ENCODE measurements at regions not wholly inside any gene's neighbourhood (a gene's known extent, or its start where the extent isn't known, plus 50 kb on each side); places are given as distances from the start of the nearest gene placed in this dataset.

DNA sequence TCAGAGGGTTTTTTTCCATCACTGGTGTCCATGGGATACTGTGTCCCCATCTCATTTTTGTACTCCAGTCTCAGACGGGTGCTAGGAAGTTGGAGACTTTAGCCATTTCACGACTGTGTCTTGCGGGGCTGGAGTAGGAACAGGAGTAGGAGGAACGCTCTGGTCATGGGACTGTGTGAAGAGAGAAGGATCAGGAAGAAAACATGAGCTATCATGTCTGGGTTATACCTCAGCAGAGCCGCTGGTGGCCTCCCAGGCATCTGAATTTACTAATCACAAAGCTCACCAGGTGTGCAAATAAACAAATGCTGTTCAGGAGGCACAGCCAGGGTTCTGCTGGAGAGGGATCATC lies 225.4 kb downstream of the SEC14L1 start:
- DNase-seq: no peak

DNA sequence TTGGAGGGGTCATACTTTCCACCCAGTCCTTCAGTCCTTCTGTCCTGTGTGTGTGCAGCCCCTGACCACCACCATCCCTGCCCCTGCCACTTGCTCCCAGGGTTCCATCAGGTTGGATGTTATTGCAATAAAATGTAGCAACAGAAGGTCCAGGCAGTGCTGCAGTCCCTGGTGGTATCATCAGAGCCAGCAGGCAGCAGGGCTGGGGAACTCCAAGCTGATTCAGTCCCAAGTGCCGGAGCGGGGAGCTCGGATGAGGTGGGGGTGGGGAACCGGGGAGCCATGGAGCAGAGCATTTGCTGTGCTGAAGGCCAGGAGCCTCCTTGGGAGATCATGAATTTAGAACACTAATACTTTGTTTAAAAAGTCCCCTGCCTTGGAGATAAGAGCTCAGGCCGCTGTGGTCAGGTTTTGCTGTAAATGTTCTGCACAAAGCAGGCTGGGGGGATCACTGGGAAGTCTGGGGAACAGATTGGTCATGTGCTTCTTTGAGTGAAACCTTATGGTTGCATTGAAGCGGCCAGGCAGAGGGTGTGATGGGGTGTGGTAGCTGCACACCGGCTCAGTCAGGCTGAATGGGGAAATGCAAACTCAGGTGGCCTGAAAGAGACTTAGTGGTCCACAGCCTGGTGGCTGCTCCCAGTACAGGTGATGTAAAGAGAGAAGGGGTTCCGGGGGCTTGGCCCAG lies 225.9 kb downstream of the SEC14L1 start:
- no peak for DNase-seq

DNA sequence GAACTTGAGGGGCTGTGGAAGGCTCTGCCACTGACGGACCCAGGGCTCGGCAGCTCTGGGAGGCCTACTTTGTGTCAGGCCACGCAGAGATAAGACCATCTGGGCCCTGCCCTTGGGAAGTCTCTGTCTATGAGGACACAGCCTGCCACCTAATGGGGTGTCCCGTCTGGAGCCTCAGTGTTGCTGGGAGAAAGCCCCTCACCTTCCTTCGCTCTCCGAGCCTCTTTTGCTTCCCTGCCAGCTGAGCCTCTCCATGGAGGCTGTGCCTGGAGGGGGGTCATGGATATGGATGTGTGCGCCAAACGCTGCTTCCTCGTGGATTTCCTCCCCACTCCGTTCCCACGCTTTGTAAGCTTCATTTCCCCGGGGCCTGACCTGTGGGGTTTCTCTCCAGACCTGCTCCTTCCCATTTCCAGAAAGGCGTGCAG lies 228.8 kb downstream of the SEC14L1 start:
- no peak for DNase-seq

DNA sequence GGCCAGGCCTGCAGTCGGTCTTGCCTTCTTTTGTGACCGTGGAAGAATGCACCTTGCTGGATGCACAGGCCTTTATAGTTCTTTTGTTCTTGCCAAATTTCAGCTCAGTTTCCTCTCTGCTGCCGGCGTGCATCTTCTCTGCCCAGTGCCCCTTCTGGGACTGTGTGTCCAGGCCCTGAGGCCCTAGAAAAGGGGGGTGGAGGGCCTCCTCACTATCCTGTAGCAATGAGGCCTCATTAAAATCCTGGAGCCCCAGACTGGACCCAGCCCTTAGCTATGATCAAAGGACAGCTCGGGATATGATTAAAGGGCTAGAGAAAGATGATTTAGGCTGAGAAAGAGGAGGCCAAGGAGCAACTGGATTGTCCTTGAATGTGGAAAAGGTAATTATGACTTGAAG lies 229.8 kb downstream of the SEC14L1 start:
- DNase-seq: no peak

DNA sequence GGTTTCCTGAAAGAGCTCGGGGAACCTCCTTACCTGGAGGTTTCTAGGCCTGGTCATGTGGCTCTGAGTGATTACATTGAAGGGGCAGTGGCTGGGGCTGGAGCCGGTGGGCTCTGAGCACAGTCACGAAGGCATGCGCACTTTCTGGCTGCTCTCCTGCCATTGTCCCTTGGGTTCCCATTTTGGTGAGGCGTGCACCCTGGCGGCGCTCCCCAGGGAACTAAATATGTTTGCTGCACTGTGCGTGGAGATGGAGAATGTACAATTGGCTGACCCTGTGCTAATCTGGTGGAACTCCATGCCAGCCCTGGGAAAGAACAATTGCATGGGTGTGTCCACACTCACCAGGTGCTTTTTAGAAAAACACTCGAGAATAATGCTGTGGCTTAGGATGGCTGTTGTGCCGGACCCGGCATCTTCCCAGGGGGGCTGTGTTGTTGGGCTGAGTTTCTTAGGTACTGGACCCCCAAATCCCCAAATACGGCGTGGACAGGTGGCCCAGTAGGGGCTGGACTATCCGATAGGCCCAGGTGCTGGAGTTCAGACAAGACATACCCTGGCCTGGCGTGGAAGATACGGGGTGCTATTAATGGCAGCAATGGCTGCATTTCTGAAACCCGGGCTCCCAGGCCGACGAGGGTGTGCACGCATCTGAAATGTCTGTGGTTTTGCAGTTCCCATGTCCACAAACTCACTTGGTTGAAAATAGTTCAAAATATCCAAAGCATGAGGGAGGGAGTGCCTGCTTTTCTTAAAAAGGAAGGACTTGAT lies 230.5 kb downstream of the SEC14L1 start:
- DNase-seq: no peak

DNA sequence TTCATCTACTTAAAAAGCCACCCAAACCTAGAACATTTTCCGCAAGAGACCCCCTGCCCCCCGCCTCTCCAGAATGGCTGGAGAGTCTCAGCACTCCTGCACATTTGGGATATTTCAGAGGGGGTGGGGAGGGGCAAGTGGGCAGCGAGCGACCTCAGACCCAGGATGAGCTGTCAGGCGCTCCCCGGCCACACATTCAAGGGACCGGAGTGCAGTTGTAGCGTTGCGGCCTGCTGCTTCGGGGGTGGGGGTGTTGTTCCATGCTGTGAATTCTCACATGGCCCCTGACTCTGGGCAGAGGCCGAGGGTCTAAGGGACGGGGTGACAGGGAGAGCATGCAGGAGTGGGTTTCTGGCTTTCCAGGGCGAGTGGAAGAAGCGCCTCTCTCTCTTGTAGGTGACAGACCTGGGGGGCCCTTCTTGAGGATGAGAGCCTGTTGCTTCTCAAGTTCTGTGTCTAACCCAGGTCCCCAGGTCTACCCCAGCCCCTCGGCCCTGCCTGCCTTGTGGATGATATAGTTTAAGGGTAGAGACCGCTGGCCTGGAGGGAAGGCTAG lies 231.2 kb downstream of the SEC14L1 start:
- DNase-seq: no peak

DNA sequence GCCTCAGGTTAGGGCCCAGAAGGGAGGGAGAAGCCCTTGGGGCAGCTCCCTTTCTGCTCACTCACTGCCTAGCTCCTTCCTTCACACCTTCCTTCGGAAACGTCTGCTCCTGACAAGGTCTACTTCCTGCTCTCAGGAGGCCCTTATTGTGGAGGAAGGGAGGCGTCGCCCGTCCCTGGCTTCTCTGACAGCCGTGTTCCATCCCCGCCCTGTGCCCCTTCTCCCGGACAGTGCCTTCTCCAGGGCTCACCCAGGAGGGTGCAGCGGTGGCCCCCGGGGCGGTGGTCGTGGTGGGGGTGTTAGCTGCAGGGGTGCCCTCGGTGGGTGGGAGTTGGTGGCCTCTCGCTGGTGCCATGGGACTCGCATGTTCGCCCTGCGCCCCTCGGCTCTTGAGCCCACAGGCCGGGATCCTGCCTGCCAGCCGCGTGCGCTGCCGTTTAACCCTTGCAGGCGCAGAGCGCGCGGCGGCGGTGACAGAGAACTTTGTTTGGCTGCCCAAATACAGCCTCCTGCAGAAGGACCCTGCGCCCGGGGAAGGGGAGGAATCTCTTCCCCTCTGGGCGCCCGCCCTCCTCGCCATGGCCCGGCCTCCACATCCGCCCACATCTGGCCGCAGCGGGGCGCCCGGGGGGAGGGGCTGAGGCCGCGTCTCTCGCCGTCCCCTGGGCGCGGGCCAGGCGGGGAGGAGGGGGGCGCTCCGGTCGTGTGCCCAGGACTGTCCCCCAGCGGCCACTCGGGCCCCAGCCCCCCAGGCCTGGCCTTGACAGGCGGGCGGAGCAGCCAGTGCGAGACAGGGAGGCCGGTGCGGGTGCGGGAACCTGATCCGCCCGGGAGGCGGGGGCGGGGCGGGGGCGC lies 231.9 kb downstream of the SEC14L1 start:
- DNase-seq: peak; percentile 45

DNA sequence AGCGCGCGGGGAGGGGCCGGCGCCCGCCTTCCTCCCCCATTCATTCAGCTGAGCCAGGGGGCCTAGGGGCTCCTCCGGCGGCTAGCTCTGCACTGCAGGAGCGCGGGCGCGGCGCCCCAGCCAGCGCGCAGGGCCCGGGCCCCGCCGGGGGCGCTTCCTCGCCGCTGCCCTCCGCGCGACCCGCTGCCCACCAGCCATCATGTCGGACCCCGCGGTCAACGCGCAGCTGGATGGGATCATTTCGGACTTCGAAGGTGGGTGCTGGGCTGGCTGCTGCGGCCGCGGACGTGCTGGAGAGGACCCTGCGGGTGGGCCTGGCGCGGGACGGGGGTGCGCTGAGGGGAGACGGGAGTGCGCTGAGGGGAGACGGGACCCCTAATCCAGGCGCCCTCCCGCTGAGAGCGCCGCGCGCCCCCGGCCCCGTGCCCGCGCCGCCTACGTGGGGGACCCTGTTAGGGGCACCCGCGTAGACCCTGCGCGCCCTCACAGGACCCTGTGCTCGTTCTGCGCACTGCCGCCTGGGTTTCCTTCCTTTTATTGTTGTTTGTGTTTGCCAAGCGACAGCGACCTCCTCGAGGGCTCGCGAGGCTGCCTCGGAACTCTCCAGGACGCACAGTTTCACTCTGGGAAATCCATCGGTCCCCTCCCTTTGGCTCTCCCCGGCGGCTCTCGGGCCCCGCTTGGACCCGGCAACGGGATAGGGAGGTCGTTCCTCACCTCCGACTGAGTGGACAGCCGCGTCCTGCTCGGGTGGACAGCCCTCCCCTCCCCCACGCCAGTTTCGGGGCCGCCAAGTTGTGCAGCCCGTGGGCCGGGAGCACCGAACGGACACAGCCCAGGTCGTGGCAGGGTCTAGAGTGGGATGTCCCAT lies 232.8 kb downstream of the SEC14L1 start:
- no peak for DNase-seq

DNA sequence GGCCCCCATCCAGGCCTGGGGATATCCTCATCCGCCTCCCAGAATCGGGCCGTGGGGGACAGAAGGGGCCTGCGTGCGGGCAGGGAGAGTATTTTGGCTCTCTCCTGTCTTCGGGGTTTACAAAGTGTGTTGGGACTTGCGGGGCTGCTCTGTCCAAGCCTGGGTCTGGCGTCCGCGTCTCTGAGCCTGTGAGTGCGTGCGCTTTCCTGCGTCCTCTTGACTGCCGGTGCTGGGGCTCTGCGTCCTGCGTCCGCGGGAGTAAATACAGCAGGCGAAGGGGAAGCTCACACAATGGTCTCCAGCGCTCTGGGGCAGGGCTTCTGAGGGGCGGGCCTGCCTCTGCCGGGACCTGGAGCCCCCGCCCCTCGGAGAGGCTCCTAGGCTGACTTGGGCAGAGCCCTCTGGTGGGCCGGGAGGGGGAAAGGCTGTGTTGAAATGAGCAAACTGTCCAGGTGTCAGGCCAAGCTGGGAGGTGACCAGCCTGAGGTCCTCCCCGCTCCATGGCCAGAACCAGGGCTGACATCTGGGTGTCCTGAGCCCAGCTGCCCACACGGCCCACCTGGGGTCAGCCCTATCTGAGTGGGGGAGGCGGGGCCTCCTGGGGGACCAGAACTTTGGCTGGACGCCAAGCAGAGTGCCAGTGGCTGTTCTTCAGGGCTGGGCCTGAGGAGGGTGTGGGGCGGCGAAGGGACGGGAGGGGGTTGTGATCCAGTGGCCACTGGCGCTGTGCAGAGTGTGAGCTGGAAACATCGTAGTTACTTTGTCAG lies 233.6 kb downstream of the SEC14L1 start:
- DNase-seq: no peak

DNA sequence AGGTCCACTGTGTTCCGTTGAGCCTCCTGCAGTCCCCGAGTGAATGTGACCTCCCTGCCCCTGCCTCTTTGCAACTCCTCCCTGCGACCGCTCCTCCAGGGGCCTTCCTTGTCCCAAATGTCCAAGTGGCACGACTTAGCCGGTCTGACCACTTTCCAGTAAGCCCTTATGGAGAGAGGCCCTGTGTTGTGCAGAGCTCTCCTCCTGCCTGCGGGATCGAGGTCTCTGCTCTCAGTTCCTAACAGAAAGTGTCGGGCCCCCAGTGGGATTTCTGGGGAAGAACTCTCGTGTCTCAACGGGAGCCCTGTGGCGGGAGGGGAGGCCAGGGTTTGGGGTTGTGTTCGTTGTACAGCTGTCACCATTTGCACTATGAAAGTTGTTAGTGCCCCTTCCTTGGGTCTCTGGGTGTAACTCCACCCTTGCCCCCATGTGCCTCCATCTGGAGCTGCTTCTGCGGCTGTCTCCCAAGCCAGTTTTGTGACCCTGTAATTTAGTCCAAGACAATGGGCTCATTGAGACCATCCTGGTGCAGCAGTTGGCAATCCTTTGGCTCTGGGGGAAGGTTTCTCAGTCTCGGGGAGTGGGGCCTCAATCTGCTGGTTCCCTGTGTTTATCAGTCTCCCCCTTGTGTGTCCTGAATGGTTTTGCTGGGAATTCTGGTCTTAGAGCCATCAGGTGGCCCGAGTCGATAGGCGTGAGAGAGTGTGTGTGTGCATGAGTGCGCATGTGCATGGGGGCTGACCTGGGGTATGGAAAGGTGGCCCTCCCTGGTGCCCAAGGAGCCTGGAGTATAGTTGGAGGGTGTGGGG lies 234.5 kb downstream of the SEC14L1 start:
- no peak for DNase-seq

DNA sequence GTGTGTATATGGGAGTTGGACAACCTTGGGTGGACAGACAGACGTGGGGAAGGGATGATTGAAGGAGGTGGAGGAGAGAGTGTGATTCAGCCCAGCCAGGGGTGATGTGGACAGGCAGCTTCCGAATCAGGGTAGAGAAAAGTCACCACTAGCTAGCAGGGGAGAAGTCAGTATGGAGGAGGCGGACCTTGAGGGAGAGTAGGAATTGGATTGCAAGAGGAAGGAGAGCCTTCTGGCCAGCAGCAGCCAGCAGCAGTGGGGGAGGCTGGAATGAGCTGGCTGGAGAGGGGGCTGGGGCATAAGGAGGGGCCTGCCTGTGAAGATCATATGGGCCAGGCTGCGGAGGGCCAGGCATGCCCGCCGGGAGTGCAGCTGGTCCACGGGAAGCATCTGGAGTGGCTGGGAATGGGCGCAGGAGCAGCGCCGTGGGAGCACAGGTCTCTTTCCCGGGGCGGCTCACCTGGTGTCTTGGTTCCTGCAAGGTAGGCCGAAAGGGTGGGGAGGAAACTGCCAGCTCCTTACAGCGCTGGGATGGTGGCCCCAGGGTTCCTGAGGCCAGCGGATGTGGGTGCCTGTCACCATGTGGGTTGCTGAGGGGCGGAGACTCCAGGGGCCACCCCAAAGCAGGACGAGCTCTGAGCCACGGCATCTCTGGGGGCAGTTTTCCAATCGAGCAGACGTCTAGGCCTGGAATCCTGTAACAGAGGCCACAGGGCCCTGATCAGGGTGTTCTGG lies 235.3 kb downstream of the SEC14L1 start:
- peak; percentile 87 for DNase-seq

DNA sequence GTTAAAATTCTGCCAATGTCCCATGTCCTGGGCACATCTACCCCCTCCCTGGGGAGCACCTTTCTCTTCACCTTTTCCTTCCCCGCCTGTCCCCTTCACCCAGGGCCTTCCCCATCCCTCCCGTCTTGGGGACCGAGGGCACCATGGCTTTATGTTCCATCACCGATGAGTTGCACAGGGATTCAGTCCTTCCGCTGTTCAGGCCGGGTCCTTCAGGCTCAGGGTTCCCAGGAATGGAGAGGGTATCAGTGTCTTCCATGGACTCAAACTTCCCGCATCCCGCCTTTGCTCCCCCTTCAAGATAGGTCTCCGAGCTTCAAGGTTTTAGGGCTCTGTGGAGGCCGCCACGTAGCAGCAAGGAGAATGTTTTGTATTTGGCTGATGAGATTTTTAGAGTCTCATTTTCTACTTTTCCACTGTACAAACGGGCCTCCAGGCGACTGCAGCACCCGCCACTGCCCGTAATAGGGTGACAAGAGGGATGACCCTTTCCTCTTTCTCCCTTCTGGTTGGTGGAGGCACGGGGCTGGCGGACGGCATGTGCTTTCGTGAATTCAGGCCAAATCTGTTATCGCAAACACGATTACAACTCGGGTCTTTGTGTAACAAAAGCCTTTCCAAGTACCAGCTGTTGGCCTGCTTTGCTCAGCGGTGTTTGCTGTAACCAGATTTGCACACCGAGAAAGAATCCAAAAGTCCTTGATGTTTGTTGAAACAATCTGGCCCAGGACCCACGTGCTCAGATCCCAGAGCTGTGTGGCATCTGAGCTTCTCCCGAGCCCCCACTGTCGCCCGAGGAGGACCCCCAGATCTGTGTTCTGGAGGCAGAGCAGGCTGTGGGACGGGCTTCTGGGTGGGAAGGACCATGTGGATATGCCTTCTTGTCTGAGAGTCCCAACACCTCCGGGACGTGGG lies 236.3 kb downstream of the SEC14L1 start:
- no peak for DNase-seq

DNA sequence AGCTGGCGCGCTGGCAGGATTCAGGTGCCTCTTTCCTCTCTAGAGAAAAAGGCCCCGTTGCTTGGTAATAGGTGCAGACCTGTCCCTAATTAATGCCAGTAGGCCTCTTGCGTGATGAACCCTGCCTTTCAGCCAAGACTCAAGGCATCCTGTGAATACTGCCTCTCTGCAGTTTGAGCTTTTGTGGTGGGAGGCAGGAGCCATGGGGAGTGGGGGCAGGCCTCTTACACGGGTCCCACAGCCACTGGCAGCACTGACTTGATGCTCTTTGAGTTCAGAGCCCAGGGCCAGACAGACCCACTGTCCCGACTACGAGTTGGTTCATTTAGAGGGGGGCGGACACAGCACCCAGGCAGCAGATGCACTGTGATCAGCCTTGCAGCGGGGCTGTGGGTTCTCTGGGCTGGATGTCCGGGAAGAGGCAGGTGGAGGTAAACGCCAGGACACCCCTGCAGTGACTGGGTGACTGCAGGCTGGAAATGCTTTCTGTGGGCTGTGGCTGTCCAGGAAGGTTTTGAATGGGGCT lies 237.0 kb downstream of the SEC14L1 start:
- no peak for DNase-seq

DNA sequence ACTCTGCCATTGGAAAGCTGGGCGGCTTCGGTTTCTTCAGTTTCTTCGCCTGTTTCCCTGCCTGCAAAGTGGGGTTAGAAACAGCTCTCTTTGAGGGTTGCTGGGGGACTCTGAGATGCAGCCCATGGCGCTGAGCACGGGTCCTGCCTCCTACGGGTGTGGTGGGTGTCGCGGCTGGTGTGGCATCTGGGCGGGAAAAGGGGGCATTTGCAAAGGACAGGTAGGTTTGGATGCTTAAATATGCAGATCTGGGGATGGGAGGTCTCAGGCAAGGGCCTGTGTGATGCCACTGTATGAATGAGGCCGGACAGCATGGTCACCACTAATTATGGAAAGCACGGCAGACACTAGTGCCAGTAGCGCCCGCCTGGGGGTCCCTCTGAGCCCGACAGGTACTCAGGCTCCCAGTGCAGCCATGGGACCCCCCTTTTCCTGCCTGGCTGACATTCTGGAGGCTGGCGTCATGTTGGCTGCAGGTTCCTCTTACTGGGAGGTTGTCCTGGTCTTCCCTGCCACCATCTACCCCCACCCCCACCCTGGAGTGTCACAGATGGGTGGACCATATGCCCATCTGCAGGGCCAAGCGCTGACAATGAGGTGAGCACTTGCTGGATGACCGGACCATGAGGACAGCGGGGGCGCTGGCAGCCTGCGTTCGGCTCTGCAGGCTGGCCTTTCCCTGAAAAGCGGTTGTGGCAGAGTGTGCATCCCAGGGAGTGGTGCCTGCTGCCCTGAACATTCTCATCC lies 237.7 kb downstream of the SEC14L1 start:
- DNase-seq: no peak

DNA sequence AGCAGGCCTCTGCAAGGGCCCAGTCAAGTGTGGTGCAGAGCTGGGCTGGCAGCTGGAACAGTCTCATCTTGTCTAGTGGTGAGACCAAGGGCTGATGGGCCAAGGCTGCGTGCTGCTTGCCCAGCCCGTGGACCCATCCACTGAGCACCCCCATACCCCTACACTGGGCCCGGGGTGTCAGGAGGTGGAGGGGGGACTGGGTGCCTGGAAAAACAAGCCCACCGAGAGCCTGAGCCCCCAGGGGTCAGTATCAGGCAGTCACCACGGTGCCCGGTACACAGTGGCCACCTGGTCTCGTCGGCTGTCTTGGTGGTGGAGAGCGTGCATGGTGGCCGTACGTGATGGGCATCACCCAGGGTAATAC lies 238.3 kb downstream of the SEC14L1 start:
- no peak for DNase-seq

DNA sequence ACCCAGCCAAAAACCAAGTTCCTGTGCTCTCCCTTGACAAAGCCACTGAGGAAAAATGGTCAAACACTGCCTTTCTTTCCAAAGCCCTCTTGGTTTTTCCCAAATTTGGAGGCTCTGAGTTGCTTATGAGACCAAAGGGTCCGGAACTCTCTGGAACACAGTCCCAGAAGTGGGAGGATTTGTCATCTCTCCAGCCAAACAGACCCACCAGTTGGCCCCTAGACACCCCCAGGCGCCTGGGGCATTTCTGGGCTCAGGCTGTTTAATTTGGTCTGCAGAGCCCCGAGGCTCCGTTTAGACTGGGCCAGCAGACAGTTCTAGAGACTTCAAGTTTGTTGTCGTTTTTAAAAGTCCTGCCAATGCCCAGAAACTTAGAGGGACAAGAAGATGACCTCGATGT lies 239.1 kb downstream of the SEC14L1 start:
- DNase-seq: no peak

DNA sequence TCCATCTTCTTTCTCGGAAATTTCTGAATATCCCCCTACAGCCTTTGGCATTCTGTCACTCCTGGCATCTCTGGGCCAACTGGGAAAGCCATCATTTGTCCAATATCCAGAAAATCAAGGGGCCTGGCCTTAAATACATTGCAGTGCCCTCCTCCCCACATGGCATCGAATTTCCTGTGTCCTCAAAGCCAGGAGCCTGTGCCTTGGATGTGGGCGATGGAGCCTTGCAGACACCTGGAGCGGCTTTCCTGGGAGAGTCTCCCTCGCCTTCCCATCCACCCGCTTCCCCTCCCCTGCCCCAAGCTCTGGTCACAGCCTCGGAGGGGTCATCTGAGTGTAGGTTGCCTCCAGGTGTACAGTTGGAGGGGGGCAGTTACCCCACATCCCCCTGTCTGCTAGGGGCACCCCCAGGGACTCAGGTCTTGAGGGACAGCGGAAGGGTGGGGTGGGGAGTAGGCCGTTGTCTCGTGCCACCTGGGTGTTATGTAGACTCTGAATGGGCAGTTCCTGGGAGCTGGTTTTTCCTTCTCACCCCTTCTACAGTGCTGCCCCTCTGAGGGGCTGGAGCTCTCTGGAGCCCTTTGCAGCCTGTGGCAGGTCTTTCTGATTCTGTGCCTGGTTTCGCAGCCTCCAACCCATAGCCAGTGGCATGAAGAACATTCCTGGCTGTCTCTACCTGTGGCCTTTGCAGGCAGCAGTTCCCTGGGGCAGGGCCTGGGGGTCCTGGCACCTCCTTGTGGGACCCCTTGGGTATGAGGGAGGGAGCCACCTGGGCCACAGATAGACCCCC lies 239.8 kb downstream of the SEC14L1 start:
- no peak for DNase-seq

All from NCI-H226 (cell line).